Activated CD8-positive, alpha-beta T cell treated with anti-CD3 and anti-CD28 coated beads for 36 hours (primary cell): ENCODE measurements at regions not wholly inside any gene's neighbourhood (a gene's known extent, or its start where the extent isn't known, plus 50 kb on each side); places are given as distances from the start of the nearest gene placed in this dataset.

ENCODE experiments used
- ATAC-seq: fragments of 200-7000 bp; cut with Tn5 transposase; one replicate; pipeline ENCODE4 v1.10.0; 2021; ENCODE audit warnings: mild to moderate bottlenecking, moderate library complexity
- CTCF ChIA-PET: fragments of 350-600 bp; sonication (Branson Sonifier 250); formaldehyde crosslinking; loops from one replicate; lab custom pipeline; 2021; ENCODE audit warnings: antibody characterized with exemption; lab: Charles Lee
- POLR2A ChIA-PET: fragments of 350-600 bp; sonication (Branson Sonifier 250); formaldehyde crosslinking; loops from one replicate; lab custom pipeline; 2021; ENCODE audit warnings: antibody characterized with exemption; lab: Charles Lee
- DNase-seq: peaks from one replicate; pipeline ENCODE4 v3.0.0-alpha.2; 2020
- H3K27ac Mint-ChIP-seq: one replicate; pipeline ENCODE4 v1.8.0; 2021; ENCODE audit warnings: mild to moderate bottlenecking, mixed read lengths
- H3K27me3 Mint-ChIP-seq: one replicate; pipeline ENCODE4 v1.8.0; 2021; ENCODE audit warnings: mixed read lengths
- H3K36me3 Mint-ChIP-seq: one replicate; pipeline ENCODE4 v1.8.0; 2021; ENCODE audit warnings: low read depth, mixed read lengths
- H3K4me1 Mint-ChIP-seq: one replicate; pipeline ENCODE4 v1.8.0; 2021; ENCODE audit warnings: low read depth, mixed read lengths
- H3K4me3 Mint-ChIP-seq: one replicate; pipeline ENCODE4 v1.8.0; 2021; ENCODE audit warnings: mild to moderate bottlenecking, moderate library complexity, mixed read lengths
- H3K9me3 Mint-ChIP-seq: one replicate; pipeline ENCODE4 v1.8.0; 2021; ENCODE audit warnings: mixed read lengths
- CTCF ChIP-seq: fragments of 200-600 bp; IDR thresholded peaks from one replicate; pipeline ENCODE4 v1.8.0; 2022; ENCODE audit warnings: antibody characterized with exemption, mild to moderate bottlenecking
- intact Hi-C: fragments of 100-400 bp; cut with micrococcal nuclease; formaldehyde crosslinking; loops from one replicate; pipeline ENCODE4 v1.10.0; 2022

GRCh38 chr18:78865771-78866310 is 113.8 kb upstream of the SALL3 start:
- Mint-ChIP-seq H3K4me1 (no peaks in the 10 kb centered on the region), H3K27me3 (peaks cover 5% of the 10 kb centered on the region), H3K36me3 (no peaks in the 10 kb centered on the region), H3K9me3 (no peaks in the 10 kb centered on the region), H3K27ac (no peak overlapping the region), H3K4me3 (no peak overlapping the region)
- ChIA-PET CTCF (interaction anchor here (1.8 kb wide), 1 partner anchor 9 kb away, joined by 5 read pairs; no protein-coding TSS in a partner anchor), POLR2A (interaction anchor here (0.6 kb wide), 1 partner anchor 1664 kb away, joined by 3 read pairs; no protein-coding TSS in a partner anchor)
- ATAC-seq: no peak
- no peak for DNase-seq
- intact Hi-C loops: no loop called here
- TF ChIP-seq CTCF: no peak

- TF ChIP-seq CTCF: no peak
- no peaks in the 10 kb centered on the region for H3K9me3 Mint-ChIP-seq
- no peak for DNase-seq
- ChIA-PET CTCF (no interaction called here), POLR2A (interaction anchor here (1.1 kb wide), 1 partner anchor 19 kb away, joined by 4 read pairs; no protein-coding TSS in a partner anchor)
- peaks cover 5% of the 10 kb centered on the region for H3K27me3 Mint-ChIP-seq
- H3K4me1 Mint-ChIP-seq: no peaks in the 10 kb centered on the region
- no peaks in the 10 kb centered on the region for H3K36me3 Mint-ChIP-seq
- H3K4me3 Mint-ChIP-seq: no peak overlapping the region
- no peak for ATAC-seq
- H3K27ac Mint-ChIP-seq: no peak overlapping the region
- intact Hi-C loops: no loop called here
Observed at GRCh38 chr18:78867131-78867530, 112.5 kb upstream of the SALL3 start.

- no peaks in the 10 kb centered on the region for H3K4me1 Mint-ChIP-seq
- TF ChIP-seq CTCF: no peak
- H3K9me3 Mint-ChIP-seq: no peaks in the 10 kb centered on the region
- POLR2A ChIA-PET: no interaction called here
- no peak overlapping the region for H3K27ac Mint-ChIP-seq
- ATAC-seq (no peak), DNase-seq (no peak)
- H3K36me3 Mint-ChIP-seq: no peaks in the 10 kb centered on the region
- peaks cover 2% of the 10 kb centered on the region for H3K27me3 Mint-ChIP-seq
- CTCF ChIA-PET: no interaction called here
- H3K4me3 Mint-ChIP-seq: no peak overlapping the region
- intact Hi-C loops: no loop called here
Observed at GRCh38 chr18:78868330-78869316, 111.0 kb upstream of the SALL3 start.

GRCh38 chr18:78871618-78872017 is 108.0 kb upstream of the SALL3 start:
- TF ChIP-seq CTCF: no peak
- CTCF ChIA-PET: no interaction called here
- intact Hi-C loops: no loop called here
- no peak overlapping the region for H3K27ac Mint-ChIP-seq
- no peaks in the 10 kb centered on the region for H3K9me3 Mint-ChIP-seq
- H3K36me3 Mint-ChIP-seq: no peaks in the 10 kb centered on the region
- POLR2A ChIA-PET: no interaction called here
- H3K4me3 Mint-ChIP-seq: no peak overlapping the region
- DNase-seq (no peak), ATAC-seq (no peak)
- peaks cover 9% of the 10 kb centered on the region for H3K27me3 Mint-ChIP-seq
- no peaks in the 10 kb centered on the region for H3K4me1 Mint-ChIP-seq
